Fibroblast of skin of scalp (primary cell): ENCODE measurements at regions not wholly inside any gene's neighbourhood (a gene's known extent, or its start where the extent isn't known, plus 50 kb on each side); places are given as distances from the start of the nearest gene placed in this dataset.
"Not testable (repeated sequence)": the region's sequence is repeated elsewhere in the genome, so short reads cannot be mapped to it uniquely, and the experiment has no call there.

Experiments
- DNase-seq: peaks from one replicate; pipeline ENCODE4 v3.0.0-alpha.2; 2013

- DNase-seq: no peak
Observed at GRCh38 chr20:55684578-55684977, 320.7 kb downstream of the CBLN4 start.

- no peak for DNase-seq
Observed at GRCh38 chr20:55678970-55679667, 326.2 kb downstream of the CBLN4 start.

GRCh38 chr20:55678126-55678525 is 327.2 kb downstream of the CBLN4 start:
- DNase-seq: no peak

GRCh38 chr20:55677011-55677410 is 328.3 kb downstream of the CBLN4 start:
- DNase-seq: no peak

GRCh38 chr20:55676097-55676496 is 329.2 kb downstream of the CBLN4 start:
- DNase-seq: no peak

- no peak for DNase-seq
Observed at GRCh38 chr20:55668631-55669030, 336.7 kb downstream of the CBLN4 start.

GRCh38 chr20:55667955-55668354 is 337.4 kb downstream of the CBLN4 start:
- no peak for DNase-seq

GRCh38 chr20:55667024-55667423 is 338.3 kb downstream of the CBLN4 start:
- DNase-seq: no peak

GRCh38 chr20:55656231-55656775 is 349.0 kb downstream of the CBLN4 start:
- DNase-seq: no peak

GRCh38 chr20:55650657-55651360 is 354.5 kb downstream of the CBLN4 start:
- DNase-seq: no peak

GRCh38 chr20:55649254-55649653 is 356.1 kb downstream of the CBLN4 start:
- no peak for DNase-seq

GRCh38 chr20:55646851-55647250 is 358.5 kb downstream of the CBLN4 start:
- DNase-seq: no peak

GRCh38 chr20:55641497-55641896 is 363.8 kb downstream of the CBLN4 start:
- DNase-seq: no peak

- DNase-seq: no peak
Observed at GRCh38 chr20:55635870-55636269, 369.4 kb downstream of the CBLN4 start.

GRCh38 chr20:55632592-55632991 is 372.7 kb downstream of the CBLN4 start:
- DNase-seq: no peak

- not testable (repeated sequence) for DNase-seq
Observed at GRCh38 chr20:55629143-55629542, 376.2 kb downstream of the CBLN4 start.

- DNase-seq: no peak
Observed at GRCh38 chr20:55626716-55627115, 378.6 kb downstream of the CBLN4 start.

GRCh38 chr20:55616367-55616766 is 389.0 kb downstream of the CBLN4 start:
- no peak for DNase-seq

- DNase-seq: no peak
Observed at GRCh38 chr20:55615818-55616217, 389.5 kb downstream of the CBLN4 start.

GRCh38 chr20:55614220-55614757 is 391.0 kb downstream of the CBLN4 start:
- no peak for DNase-seq

- DNase-seq: no peak
Observed at GRCh38 chr20:55610756-55611155, 394.6 kb downstream of the CBLN4 start.

- no peak for DNase-seq
Observed at GRCh38 chr20:55605594-55605993, 399.7 kb downstream of the CBLN4 start.

- DNase-seq: peak; percentile 19
Observed at GRCh38 chr20:55597526-55597925, 407.8 kb downstream of the CBLN4 start.

- DNase-seq: no peak
Observed at GRCh38 chr20:55596431-55596830, 408.9 kb downstream of the CBLN4 start.
